GM21619 (cell line): ENCODE measurements at regions not wholly inside any gene's neighbourhood (a gene's known extent, or its start where the extent isn't known, plus 50 kb on each side); places are given as distances from the start of the nearest gene placed in this dataset.
"Not testable (repeated sequence)": the region's sequence is repeated elsewhere in the genome, so short reads cannot be mapped to it uniquely, and the experiment has no call there.

Experiments
- ATAC-seq: cut with Tn5 transposase; IDR thresholded peaks from one replicate; pipeline ENCODE4 v1.9.1; 2021; ENCODE audit not compliant: unreplicated experiment

DNA sequence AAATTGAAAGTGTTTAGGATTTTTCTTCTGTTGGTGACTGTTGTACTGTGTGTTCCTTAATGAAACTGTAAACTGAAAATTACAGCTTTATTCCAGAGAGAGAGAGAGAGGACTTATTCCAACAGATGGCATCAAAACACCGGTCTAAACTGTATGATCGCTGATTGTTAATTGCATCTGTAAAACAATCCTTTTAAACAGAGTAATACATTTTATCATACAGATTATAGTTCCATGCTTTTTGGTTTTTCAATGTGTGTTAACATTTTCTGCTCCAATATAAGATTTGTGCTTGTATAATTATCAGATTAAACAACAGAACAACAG is 289.7 kb upstream of the DNAJC19 start:
- no peak for ATAC-seq

DNA sequence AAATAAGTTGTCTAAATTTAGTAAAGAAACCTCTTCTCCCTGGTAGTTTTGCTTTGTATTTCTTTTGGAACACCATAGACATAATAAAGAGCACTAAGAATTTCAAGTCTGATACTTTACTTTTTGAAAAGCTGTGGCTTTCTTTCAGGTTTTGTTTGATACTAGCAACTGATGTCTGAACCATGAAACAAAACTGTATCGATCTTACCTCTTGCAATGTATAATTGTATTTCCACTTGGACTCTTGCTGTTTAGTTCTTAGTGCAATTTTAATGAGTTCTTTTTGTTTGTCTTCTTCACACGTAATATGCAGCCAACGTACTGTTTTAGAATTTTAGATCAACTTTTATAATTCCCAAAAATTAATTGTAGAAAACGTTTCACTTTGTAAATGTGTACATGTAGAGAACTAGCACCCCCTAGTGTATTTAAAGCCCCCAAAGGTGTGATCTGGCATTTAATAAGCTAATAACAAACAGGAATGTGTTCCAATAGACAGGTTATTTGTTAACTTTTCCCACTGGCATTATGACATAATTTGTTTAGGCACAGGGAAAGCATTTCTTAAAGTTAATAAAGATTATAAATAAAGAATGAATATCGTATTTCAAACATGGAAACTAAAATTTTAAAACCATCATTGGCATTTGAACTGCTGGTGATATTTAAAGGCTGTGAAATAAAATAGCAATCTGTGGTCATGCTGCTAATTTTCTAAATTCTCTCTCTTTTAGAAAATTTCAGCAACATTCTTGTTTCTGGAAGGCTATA is 289.1 kb upstream of the DNAJC19 start:
- ATAC-seq, result no peak

DNA sequence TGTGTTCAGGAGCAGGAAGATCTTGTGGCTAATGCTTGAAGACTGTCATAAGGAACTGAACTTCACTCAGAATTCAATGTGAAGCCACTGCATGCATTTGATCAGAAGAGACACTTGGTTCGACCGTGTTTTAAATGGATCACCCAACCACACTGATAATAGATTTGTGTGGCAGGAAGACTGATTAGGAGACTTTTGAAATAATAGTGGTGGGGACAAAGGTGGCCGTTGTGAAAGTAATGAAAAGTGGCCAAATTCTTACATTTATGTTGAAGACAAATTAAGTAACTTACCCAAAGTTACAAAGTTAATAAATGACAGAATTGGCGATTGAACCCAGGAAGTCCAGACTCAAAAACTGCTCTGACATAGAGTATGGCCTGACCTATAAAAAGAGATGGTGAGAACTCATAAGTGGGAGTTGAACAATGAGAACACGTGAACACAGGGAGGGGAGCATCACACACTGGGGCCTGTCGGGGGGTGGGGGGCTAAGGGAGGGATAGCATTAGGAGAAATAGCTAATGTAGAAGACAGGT is 286.9 kb upstream of the DNAJC19 start:
- ATAC-seq, result no peak

DNA sequence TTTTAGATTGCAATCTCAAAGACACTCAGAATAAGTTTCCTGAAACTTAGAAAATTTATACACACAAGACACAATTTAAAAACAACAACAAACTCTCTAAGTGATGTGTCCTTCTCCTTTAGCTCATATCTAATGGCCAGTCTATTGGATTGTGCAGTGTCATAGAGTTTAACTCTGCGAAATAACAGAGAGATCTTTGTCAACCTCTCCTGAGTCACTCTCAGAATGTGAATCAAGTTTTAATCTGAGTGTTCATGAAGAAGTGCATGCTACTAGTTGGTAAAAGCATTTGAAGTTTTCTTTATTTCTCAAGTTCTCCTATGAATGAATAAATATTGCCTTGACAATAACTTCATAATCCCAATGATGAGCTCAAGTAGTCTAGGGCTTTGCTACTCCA is 284.5 kb upstream of the DNAJC19 start:
- ATAC-seq, result no peak

DNA sequence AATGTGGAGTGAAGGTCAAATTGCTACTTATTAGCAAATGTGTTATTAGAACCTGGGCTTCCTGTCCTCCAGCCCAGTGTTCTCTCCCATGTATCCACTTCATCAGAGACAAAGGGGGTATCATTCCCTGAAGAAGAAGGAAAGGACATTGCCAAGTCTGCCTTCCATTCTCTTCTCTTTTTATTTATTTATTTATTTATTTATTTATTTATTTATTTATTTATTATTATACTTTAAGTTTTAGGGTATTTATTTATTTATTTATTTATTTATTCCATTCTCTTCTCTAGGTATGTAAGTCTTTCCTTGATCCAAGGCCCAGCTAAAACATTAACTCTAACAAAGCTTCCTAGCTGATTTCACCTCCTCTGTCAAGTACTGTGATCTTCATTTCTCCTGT is 277.8 kb upstream of the DNAJC19 start:
- ATAC-seq, result no peak

DNA sequence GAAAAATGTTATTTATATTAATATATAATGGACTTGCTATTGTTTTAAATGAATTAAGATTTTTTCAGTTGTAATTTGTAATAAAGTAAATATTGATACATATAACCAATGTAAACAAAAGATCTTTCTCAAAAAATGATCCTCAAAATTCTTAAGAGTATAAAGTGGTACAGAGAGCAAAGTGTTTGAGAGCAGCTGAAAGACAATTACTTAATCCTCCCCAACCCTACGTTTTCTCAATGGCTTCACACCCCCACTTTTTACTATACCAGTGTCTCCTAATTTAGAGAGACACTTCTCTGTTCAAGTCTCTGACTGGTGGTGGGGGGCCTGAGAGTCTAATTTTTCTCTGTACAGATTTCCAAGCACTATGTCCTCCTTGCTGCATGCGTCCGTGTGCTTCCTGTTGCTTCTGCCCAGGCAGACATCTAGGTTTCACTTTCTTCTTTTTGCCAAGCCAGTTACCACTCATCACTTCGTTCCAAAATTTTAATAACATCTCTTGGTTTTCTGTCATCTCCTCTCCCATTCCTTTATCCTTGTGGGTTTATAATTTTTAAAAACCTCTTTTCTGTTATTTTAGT is 276.3 kb upstream of the DNAJC19 start:
- peak; percentile 77 for ATAC-seq

DNA sequence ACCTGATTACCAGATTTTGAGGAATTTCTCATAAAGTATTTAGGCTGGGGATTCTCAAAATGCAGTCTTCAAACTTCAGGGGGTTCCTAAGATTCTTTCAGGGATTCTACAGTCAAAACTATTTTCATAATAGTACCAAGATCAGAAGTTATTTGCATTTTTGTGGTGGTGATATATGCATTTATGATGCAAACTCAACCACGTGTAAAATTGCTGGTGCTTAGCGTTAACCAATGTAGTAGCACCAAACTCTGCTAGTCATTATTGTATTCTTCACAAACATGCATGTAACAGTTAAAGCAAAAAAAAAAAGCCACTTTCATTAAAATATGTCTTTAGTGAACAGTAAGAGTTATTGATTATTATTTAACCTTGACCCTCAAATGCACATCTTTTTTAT is 274.9 kb upstream of the DNAJC19 start:
- peak; percentile 40 for ATAC-seq

DNA sequence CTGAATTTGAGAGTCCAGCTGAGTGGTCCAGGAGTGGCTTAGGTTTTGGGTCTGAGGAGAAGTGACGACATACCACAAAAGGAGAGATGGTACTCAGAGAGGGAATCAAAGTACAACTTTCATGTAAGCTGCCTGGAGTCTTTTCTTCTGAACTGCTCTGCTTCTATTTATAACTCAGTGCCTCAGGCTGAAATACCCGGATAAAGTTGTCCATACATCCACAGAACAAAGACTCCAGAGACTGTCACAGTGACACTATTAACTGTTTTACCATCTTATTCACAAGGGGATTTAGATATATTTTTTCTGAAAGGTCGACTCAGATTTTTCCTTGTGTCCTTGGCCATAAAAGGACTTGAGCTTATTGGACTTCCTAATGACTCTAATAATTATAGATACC is 264.3 kb upstream of the DNAJC19 start:
- no peak for ATAC-seq

DNA sequence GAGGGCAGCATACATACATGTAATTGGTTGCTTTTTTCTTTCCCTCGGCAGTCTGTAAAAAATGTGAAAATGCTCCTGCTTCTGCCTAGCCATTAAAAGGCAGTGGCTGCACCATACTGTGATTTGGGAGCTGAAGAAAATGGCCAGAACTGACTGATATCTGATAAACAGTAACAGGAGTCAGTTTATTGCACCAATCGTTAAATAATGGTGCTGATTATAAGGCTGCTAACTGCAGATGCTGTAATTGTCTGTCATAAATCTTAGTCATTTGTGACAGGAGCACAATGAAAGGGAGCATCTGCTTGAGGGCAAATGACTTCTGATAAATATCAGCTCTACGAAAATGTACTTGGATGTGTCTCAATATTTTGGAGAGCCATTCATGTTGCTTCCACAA is 263.1 kb upstream of the DNAJC19 start:
- no peak for ATAC-seq

DNA sequence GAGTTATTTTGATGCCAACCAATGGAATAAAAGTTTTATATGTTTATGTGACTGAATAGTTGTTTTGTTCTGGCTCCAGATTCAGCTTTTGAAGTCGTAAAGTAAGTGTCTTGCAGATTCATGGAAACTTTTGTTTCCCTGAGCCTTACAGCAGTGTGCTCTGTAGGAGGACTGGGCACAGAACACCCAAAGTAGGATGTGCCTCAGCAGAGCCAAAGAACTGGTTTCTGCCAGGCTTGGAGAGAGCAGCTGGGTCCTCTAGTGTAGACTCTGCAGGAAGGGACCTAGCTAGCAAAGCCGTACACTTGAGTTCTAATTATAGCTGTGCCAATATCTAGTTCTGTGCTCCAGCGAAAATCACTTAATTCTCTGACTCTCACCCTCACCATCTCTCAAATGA is 261.2 kb upstream of the DNAJC19 start:
- no peak for ATAC-seq

DNA sequence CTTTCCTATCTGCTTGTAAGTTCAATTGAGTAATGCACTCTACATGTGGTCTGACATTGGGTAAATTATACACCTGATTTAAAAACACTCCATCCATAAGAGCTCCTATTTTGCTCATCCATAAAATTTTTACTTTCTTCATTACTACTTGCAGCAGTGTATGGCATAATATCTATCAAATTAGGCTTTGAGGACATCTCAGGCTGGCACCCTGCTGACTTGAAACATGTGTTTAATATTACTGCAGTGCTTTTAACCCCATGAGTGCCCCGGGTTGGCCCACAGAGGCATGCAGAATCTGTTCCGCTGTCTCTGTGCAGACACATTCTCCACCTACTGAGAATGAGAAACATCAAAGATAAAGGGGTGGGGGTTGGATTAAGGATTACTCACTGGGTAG is 249.9 kb upstream of the DNAJC19 start:
- ATAC-seq, result no peak

DNA sequence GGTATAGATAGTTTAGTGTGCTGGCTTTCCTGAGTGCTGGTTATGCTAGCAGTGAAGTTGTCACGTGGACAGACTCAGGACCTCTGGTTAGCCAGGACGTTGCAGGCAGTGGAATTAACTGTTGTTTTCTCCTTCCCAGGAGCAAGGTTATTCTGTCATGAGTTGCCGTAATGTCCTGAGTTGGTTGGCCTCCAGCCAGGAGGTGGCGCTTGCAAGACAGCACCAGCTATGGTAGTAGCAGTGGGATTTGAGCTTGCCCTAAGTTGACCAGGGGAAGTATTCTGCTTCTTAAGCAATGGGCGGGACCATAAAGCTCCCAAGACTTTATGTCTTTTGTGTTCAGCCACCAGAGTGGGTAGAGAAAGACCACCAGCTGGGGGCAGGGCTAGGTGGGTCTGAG is 240.7 kb upstream of the DNAJC19 start:
- ATAC-seq, result no peak

DNA sequence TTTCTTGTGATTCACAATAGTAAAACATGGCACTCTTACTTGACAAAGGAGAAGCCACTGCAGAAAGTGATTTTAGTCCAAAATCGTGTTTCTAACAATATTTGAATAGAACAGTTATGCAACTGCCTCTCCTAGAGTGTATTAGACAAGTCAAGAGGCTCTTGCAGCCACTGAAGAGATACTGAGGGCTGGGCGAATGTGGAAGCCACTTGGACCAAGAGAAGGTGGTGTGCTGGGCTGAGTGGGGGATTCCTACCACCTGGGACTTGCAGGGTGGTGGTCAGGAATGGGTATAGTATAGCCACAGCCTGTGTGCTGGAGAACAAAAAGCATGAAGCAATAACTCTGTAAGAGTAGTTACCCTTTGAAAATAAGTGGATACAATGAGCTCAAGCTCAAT is 223.8 kb upstream of the DNAJC19 start:
- ATAC-seq, result no peak

DNA sequence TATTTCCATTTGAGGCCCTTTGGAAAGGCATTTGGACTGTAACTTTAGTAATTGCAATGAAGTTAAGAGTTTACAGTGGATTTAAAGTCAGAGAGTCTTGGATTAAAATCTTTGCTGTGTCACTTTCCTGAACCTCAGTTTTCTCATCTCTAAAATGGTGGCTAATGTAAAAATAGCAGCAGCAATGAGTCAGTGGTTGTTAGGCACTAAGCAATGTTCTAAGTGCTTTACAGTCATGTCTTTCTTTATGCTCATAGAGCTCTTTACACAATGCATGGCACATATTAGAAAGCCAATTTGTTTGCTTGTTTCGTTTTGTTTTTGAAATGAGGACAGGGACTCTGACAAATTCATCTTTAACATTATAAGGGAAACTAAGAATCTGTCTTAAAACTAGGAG is 222.7 kb upstream of the DNAJC19 start:
- no peak for ATAC-seq

DNA sequence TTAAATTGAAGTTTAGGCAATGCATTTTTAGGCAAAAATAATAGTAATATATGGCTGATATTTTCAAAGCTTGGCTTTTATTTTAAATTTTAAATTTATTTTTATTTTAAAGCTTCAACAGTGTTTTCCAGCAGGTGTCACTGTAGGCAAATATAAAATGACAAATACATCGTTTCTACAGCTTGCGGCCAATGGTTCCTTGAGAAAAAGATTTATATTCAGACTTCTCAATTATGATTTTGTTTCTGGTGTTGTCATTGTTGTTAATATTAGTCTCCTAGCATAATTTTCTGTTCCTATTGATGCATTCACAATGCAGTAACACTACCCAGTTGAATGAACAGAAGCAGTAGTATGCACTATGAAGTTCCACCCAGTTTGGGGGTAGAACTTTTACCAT is 220.7 kb upstream of the DNAJC19 start:
- no peak for ATAC-seq

DNA sequence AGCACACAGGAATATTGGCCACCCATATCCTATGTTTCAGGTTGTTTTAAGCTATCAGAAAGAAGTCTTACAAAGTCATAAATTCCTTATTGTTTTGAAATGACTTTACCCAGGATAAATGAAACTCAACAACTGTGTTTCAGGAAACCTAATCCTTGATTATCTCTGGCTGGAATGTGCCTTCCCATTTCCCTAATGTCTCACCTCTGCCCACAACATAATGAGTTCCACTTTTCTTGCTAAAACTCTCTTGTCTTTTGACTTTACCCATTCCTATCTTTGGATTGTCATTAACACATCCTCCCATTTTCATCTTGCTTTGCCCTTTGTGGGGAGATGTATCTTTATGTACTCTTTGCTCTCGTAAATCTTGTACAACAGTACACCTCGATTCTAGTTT is 200.0 kb upstream of the DNAJC19 start:
- ATAC-seq, result no peak

DNA sequence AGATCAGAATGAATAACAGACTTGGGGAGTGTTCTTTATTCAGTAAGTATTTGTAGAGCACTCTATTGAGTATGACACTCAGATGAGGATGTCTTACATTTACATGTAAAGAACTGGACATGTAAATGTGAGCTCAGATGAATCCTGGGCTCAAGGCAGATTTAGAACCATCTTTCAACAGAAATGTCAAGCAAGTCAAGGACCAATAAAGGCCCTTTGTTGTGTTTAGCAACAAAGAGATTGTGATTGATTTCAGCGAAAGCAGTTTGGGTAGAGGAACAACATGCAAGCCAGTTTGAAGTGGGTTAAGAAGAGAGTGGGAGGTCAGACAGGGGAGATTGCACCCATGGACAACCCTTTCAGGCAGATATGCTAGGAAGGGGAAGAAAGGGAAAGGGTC is 194.2 kb upstream of the DNAJC19 start:
- ATAC-seq, result no peak

DNA sequence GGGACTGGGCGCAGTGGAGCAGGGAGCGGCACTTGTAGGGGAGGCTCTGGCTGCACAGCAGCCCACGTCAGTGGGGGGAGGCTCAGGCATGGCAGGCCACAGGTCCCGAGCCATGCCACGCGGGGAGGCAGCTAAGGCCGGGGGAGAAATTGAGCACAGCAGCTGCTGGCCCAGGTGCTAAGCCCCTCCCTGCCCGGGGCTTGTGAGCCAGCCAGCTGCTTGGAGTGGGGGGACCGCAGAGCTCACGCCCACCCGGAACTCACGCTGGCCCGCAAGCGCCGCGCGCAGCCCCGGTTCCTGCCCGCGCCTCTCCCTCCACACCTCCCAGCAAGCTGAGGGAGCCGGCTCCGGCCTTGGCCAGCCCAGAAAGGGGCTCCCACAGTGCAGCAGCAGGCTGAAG is 193.5 kb upstream of the DNAJC19 start:
- ATAC-seq, result not testable (repeated sequence)

DNA sequence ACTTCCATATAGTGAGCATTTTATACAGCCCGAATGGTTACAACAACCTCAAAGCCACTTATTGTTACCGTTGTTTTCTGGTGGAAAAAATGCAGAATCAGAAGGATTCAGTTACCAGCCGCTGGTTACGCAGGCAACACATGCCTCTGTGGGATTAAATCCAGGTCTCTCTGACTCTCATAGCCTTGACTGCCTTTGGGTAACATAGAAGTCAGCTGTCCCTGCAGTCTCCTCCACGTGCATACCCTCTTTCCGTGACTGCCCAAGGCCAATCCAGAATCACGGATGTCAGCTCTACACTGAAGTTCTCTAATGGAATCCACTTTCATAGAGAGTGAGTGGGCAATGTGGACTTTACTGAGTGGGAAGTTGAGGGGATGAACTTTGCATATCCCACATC is 189.5 kb upstream of the DNAJC19 start:
- no peak for ATAC-seq

DNA sequence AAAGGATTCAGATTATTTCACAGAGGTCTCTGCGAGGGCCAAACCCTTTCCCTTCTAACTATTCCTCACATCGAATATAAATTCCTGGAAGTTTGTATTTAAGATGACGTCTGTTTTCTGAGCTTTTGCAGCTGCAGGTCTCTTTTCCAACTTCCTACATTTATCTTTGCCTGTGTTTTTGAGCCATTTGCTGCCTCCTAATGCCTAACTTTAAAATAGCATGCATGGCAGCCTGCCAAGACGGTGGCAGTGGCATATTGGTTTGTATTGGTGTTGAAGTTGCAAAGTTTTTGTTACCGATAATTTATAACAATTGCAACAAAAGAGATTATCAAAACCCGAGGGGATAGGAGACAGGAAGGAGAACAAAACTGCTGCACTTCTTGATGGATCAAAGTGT is 187.1 kb upstream of the DNAJC19 start:
- no peak for ATAC-seq

DNA sequence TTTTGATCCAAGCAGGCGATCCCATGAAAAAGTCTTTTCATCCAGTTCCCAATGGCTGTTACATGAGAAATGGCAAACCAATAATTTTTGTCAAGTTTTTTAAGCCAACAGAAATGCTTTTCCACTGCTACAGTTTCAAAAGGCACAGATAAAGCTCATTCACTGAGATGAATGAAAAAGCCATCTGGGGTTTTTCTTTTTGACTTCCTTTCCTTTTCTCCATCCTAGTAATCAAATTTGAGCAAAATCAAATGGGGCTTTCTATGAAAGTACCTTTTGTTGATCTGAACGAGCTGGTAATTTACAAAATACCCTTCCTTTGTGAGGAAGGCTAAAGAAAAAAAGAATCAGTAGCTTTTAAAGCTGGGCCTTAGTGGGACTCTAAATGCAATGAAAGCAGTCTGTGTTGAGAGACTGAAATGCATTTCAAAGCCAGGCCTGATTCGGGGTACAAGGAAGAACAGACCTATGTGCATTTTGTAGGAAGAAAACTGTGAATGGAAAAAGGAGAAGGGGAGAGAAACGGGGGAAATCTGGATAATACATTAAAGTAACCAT is 185.2 kb upstream of the DNAJC19 start:
- ATAC-seq, result no peak

DNA sequence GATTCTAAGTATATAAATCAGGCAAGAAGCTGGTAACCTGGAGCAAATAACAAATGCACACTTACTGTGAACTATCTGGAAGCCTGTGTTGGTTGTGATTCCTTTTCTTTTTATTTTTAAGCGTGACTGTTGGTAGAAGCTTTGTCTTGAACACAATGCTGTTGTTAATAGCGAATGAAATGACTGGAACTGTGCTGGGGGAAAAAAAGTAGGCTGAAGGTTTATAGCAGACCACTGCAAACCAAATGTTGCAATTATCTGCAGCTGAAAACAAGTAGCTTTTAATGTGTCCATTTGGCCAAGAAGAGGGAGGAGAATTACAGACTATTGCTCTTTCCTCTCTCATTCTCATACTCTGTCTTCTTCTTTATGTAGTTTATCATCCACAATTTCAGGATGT is 184.5 kb upstream of the DNAJC19 start:
- ATAC-seq, result no peak

DNA sequence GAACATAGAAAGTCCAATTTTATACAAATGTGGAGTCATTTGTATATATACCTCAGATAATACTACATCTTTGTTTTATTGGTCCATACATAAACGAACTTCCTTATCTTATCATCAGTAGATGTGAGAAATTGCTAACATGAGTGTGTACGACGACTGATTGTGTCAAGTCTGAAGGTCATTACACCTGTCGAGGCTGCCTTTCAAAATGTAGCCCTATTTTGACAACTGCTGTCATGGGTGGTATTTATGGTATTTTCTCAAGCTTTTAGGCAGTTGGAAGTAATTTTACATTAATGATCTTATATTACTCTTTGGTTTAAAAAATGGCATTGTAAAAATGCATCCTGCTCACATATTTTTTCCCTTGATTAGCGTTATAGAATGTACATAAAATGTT is 183.7 kb upstream of the DNAJC19 start:
- ATAC-seq, result no peak
